Neuronal stem cell (in vitro differentiated cells): ENCODE measurements at regions not wholly inside any gene's neighbourhood (a gene's known extent, or its start where the extent isn't known, plus 50 kb on each side); places are given as distances from the start of the nearest gene placed in this dataset.

ENCODE experiments used
- DNase-seq: peaks from one replicate; pipeline ENCODE4 v3.0.0-alpha.2; 2013; ENCODE audit warnings: low spot score
- H2AFZ ChIP-seq: one replicate; pipeline ENCODE4 v1.6.1; 2013; ENCODE audit warnings: mild to moderate bottlenecking, low read length, inconsistent platforms
- H2AK5ac ChIP-seq: 2 replicates; pipeline ENCODE4 v1.6.1; 2013; ENCODE audit warnings: low read depth, mild to moderate bottlenecking, inconsistent platforms, low read length, moderate library complexity, mixed read lengths
- H2BK120ac ChIP-seq: 2 replicates; pipeline ENCODE4 v1.6.1; 2013; ENCODE audit warnings: low read depth, mild to moderate bottlenecking, inconsistent platforms, low read length, moderate library complexity, mixed read lengths
- H2BK12ac ChIP-seq: one replicate; pipeline ENCODE4 v1.6.1; 2013; ENCODE audit warnings: low read length, inconsistent platforms
- H2BK15ac ChIP-seq: 2 replicates; pipeline ENCODE4 v1.6.1; 2013; ENCODE audit warnings: mild to moderate bottlenecking, low read length, inconsistent platforms, mixed read lengths
- H2BK5ac ChIP-seq: one replicate; pipeline ENCODE4 v1.6.1; 2013; ENCODE audit warnings: inconsistent platforms, mild to moderate bottlenecking, low read length, moderate library complexity
- H3K14ac ChIP-seq: one replicate; pipeline ENCODE4 v1.6.1; 2013; ENCODE audit warnings: low read length, inconsistent platforms
- H3K18ac ChIP-seq: 2 replicates; pipeline ENCODE4 v1.6.1; 2013; ENCODE audit warnings: low read length, inconsistent platforms
- H3K23ac ChIP-seq: 2 replicates; pipeline ENCODE4 v1.6.1; 2013; ENCODE audit warnings: low read depth, mild to moderate bottlenecking, mixed read lengths, low read length, inconsistent platforms; ENCODE audit not compliant: poor library complexity
- H3K27ac ChIP-seq: replicated peaks from 3 replicates; pipeline ENCODE4 v1.5.1; 2013; ENCODE audit warnings: low read length, inconsistent platforms
- H3K27me3 ChIP-seq, 3 experiments: 2 replicates each; pipeline ENCODE4 v1.6.1; 2013; ENCODE audit warnings: low read length in 3 of 3, mild to moderate bottlenecking in 2 of 3, inconsistent platforms in 1 of 3, low read depth in 1 of 3, mixed read lengths in 1 of 3, moderate library complexity in 1 of 3; ENCODE audit not compliant: control insufficient read depth in 3 of 3, insufficient read depth in 3 of 3
- H3K36me3 ChIP-seq, 2 donors: replicated peaks in 1 of 2; 2 replicates each; pipeline ENCODE4 v1.6.1; 2013; ENCODE audit warnings: low read length in 2 of 2; ENCODE audit not compliant: control insufficient read depth in 2 of 2, insufficient read depth in 2 of 2
- H3K4ac ChIP-seq: 2 replicates; pipeline ENCODE4 v1.6.1; 2013; ENCODE audit warnings: inconsistent platforms, mild to moderate bottlenecking, low read length, moderate library complexity
- H3K4me1 ChIP-seq, 2 donors: 1 replicate in 1 of 2; 2 replicates in 1 of 2; pipeline ENCODE4 v1.6.1; 2013; ENCODE audit warnings: low read length in 2 of 2, low read depth in 1 of 2; ENCODE audit not compliant: control insufficient read depth in 2 of 2, insufficient read depth in 1 of 2
- H3K4me2 ChIP-seq: one replicate; pipeline ENCODE4 v1.6.1; 2013; ENCODE audit warnings: mild to moderate bottlenecking, low read length, inconsistent platforms; ENCODE audit not compliant: insufficient read depth, poor library complexity, severe bottlenecking
- H3K4me3 ChIP-seq, 2 donors: 2 replicates each; pipeline ENCODE4 v1.5.1; 2013; ENCODE audit warnings: low read length in 2 of 2, mild to moderate bottlenecking in 2 of 2, inconsistent platforms in 1 of 2, moderate library complexity in 1 of 2
- H3K79me1 ChIP-seq: one replicate; pipeline ENCODE4 v1.6.1; 2013; ENCODE audit warnings: low read depth, mild to moderate bottlenecking, inconsistent platforms, low read length, moderate library complexity
- H3K9ac ChIP-seq: one replicate; pipeline ENCODE4 v1.6.1; 2013; ENCODE audit warnings: mild to moderate bottlenecking, low read depth, low read length, inconsistent platforms; ENCODE audit not compliant: poor library complexity
- H3K9me3 ChIP-seq, 2 donors: replicated peaks in 1 of 2; 2 replicates each; pipeline versions ENCODE3 to v1.6.1; 2013; ENCODE audit warnings: low read length in 2 of 2, mild to moderate bottlenecking in 2 of 2, inconsistent platforms in 1 of 2, low read depth in 1 of 2, mixed read lengths in 1 of 2, moderate library complexity in 1 of 2; ENCODE audit not compliant: control insufficient read depth in 2 of 2, insufficient read depth in 1 of 2
- H4K8ac ChIP-seq: one replicate; pipeline ENCODE4 v1.6.1; 2013; ENCODE audit warnings: low read depth, mild to moderate bottlenecking, inconsistent platforms, low read length, moderate library complexity
- H4K91ac ChIP-seq: one replicate; pipeline ENCODE4 v1.6.1; 2013; ENCODE audit warnings: low read length, low read depth, mild to moderate bottlenecking, inconsistent platforms; ENCODE audit not compliant: poor library complexity
- WGBS, 2 donors: extraction: QIAGEN DNeasy Blood & Tissue Kit; methylation state at CpG; one replicate each; pipeline ENCODE4 v1.1.7; 2013; ENCODE audit warnings: missing lambda C conversion rate in 2 of 2, mixed read lengths in 1 of 2; ENCODE audit not compliant: insufficient read length in 2 of 2, insufficient replicate concordance in 1 of 2; ENCODE audit errors: extremely low coverage in 2 of 2; 5-methylcytosine and 5-hydroxymethylcytosine counted together

DNA sequence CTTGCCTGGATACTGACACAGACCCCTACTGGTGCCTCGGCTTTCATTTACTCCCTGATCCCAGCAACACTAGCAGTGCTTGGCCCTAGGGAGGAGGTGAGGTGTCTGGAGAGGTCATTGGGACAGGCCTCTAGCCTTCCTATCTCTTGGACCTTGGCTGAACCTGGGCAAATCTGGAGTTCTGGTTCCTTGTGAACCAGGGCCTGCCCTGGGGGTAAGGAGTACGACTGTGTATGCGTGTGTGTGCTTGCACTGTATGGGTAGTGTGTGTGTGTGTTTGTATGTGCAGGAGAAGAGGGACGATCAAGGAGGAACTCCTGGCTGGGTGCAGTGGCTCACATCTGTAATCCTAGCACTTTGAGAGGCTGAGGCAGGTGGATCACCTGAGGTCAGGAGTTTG is 252.7 kb upstream of the CSF3R start:
- no peak overlapping the region for H3K4me2 ChIP-seq
- H2AFZ ChIP-seq: no peak overlapping the region
- H3K4me3 ChIP-seq: no peak overlapping the region
- no peak overlapping the region for H3K27ac ChIP-seq
- H3K79me1 ChIP-seq: no peaks in the 10 kb centered on the region
- H3K4ac ChIP-seq: no peak overlapping the region
- no peak overlapping the region for H3K9ac ChIP-seq
- H3K36me3 ChIP-seq: no peaks in the 10 kb centered on the region
- H2BK12ac ChIP-seq: peak overlapping the region; percentile 16
- no peak overlapping the region for H3K14ac ChIP-seq
- H4K8ac ChIP-seq: no peak overlapping the region
- no peak overlapping the region for H2BK120ac ChIP-seq
- H4K91ac ChIP-seq: no peak overlapping the region
- H3K18ac ChIP-seq: no peak overlapping the region
- no peak overlapping the region for H3K23ac ChIP-seq
- no peak for DNase-seq
- no peak overlapping the region for H2BK5ac ChIP-seq
- peaks cover 0 to 22% of the 10 kb centered on the region in 2 donors for H3K4me1 ChIP-seq
- H3K27me3 ChIP-seq: peaks cover 0 to 8% (median 0%) of the 10 kb centered on the region in 3 experiments
- no CpG with 5 or more reads among the region's 4 CpGs for WGBS, 2 donors
- H2AK5ac ChIP-seq: no peak overlapping the region
- H3K9me3 ChIP-seq: no peaks in the 10 kb centered on the region
- H2BK15ac ChIP-seq: no peak overlapping the region

GRCh38 chr1:36734356-36734755 is 251.6 kb upstream of the CSF3R start:
- no peaks in the 10 kb centered on the region for H3K9me3 ChIP-seq
- H2BK15ac ChIP-seq: no peak overlapping the region
- no CpG with 5 or more reads among the region's 2 CpGs for WGBS, 2 donors
- no peak overlapping the region for H2BK120ac ChIP-seq
- H4K8ac ChIP-seq: no peak overlapping the region
- peaks cover 0 to 25% of the 10 kb centered on the region in 2 donors for H3K4me1 ChIP-seq
- H2AFZ ChIP-seq: no peak overlapping the region
- H3K4me3 ChIP-seq: no peak overlapping the region
- no peaks in the 10 kb centered on the region for H3K36me3 ChIP-seq
- H2BK5ac ChIP-seq: no peak overlapping the region
- peak overlapping the region; percentile 24 for H3K18ac ChIP-seq
- no peak overlapping the region for H3K27ac ChIP-seq
- H3K14ac ChIP-seq: no peak overlapping the region
- H3K27me3 ChIP-seq: peaks cover 0 to 8% (median 0%) of the 10 kb centered on the region in 3 experiments
- DNase-seq: no peak
- H2BK12ac ChIP-seq: no peak overlapping the region
- H3K4me2 ChIP-seq: no peak overlapping the region
- H3K4ac ChIP-seq: no peak overlapping the region
- peak overlapping the region; percentile 7 for H2AK5ac ChIP-seq
- H3K23ac ChIP-seq: no peak overlapping the region
- no peaks in the 10 kb centered on the region for H3K79me1 ChIP-seq
- no peak overlapping the region for H4K91ac ChIP-seq
- no peak overlapping the region for H3K9ac ChIP-seq

DNA sequence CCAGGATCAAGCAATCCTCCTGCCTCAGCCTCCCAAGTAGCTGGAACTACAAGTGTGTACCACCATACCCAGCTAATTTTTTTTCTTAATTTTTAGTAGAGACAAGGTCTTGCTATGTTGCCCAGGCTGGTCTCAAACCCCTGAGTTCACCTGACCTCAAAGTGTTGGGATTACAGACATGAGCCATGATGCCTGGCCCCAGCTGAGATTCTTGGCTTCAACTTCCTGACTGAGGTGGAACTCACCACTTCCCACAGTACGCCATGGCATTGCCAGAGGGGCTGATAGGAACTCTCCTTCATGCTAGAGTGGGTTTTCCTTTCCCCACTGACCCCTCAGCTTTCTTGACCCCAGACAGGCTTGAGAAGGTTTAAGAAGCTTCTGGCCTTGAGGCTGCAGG is 251.0 kb upstream of the CSF3R start:
- DNase-seq: no peak
- Histone ChIP-seq H3K4me1 (peaks cover 0 to 25% of the 10 kb centered on the region in 2 donors), H3K9me3 (no peaks in the 10 kb centered on the region), H3K4me2 (no peak overlapping the region), H2BK5ac (no peak overlapping the region), H3K4ac (no peak overlapping the region), H3K9ac (no peak overlapping the region), H2BK12ac (no peak overlapping the region), H3K27ac (no peak overlapping the region), H3K36me3 (no peaks in the 10 kb centered on the region), H2BK120ac (no peak overlapping the region), H2AFZ (no peak overlapping the region), H3K27me3 (peaks cover 0 to 8% (median 0%) of the 10 kb centered on the region in 3 experiments), H2AK5ac (no peak overlapping the region), H3K14ac (no peak overlapping the region), H3K23ac (no peak overlapping the region), H2BK15ac (no peak overlapping the region), H4K91ac (no peak overlapping the region), H3K18ac (no peak overlapping the region), H3K79me1 (no peaks in the 10 kb centered on the region), H3K4me3 (no peak overlapping the region), H4K8ac (no peak overlapping the region)
- WGBS, 2 donors: no CpG with 5 or more reads among the region's 1 CpG

GRCh38 chr1:36732015-36732356 is 249.3 kb upstream of the CSF3R start:
- peaks cover 0 to 18% of the 10 kb centered on the region in 2 donors for H3K4me1 ChIP-seq
- no peak overlapping the region for H4K91ac ChIP-seq
- no peak overlapping the region for H4K8ac ChIP-seq
- no peak overlapping the region for H2AFZ ChIP-seq
- H2BK120ac ChIP-seq: peak overlapping the region; percentile 5
- H3K36me3 ChIP-seq: no peaks in the 10 kb centered on the region
- no peak overlapping the region for H3K4me3 ChIP-seq
- no peak overlapping the region for H3K27ac ChIP-seq
- no peak overlapping the region for H2BK5ac ChIP-seq
- no peak overlapping the region for H3K18ac ChIP-seq
- H3K14ac ChIP-seq: no peak overlapping the region
- H3K9me3 ChIP-seq: no peaks in the 10 kb centered on the region
- no peak overlapping the region for H2AK5ac ChIP-seq
- H2BK12ac ChIP-seq: no peak overlapping the region
- H3K4me2 ChIP-seq: no peak overlapping the region
- H3K27me3 ChIP-seq: peaks cover 0 to 5% (median 0%) of the 10 kb centered on the region in 3 experiments
- no peak overlapping the region for H3K4ac ChIP-seq
- DNase-seq: no peak
- H2BK15ac ChIP-seq: no peak overlapping the region
- H3K79me1 ChIP-seq: no peaks in the 10 kb centered on the region
- no peak overlapping the region for H3K23ac ChIP-seq
- H3K9ac ChIP-seq: no peak overlapping the region
- no CpG with 5 or more reads among the region's 5 CpGs for WGBS, 2 donors
